Peyer's patch (tissue), 4 donors: ENCODE measurements at regions not wholly inside any gene's neighbourhood (a gene's known extent, or its start where the extent isn't known, plus 50 kb on each side); places are given as distances from the start of the nearest gene placed in this dataset.
"Not testable (repeated sequence)": the region's sequence is repeated elsewhere in the genome, so short reads cannot be mapped to it uniquely, and the experiment has no call there.

Experiments used
- DNase-seq, 3 donors: peaks; one replicate each; pipeline ENCODE4 v3.0.0-alpha.2; 2017 to 2019
- H3K27ac ChIP-seq, 4 donors: fragments of 200-600 bp; sonication (generic); one replicate each; pipeline ENCODE4 v1.5.1; 2016 to 2019
- H3K27me3 ChIP-seq, 2 donors: fragments of 200-600 bp; sonication (generic); one replicate each; pipeline ENCODE4 v1.5.1; 2019
- H3K36me3 ChIP-seq, 3 donors: fragments of 200-600 bp; sonication (generic); one replicate each; pipeline ENCODE4 v1.5.1; 2016 to 2019
- H3K4me1 ChIP-seq, 4 donors: fragments of 200-600 bp; sonication (generic); one replicate each; pipeline ENCODE4 v1.5.1; 2016 to 2019
- H3K4me3 ChIP-seq, 4 donors: fragments of 200-600 bp; sonication (generic); 1 replicate in 3 of 4; 2 replicates in 1 of 4; pipeline ENCODE4 v1.5.1; 2016 to 2019; ENCODE audit warnings: mild to moderate bottlenecking in 1 of 4
- H3K9me3 ChIP-seq, 4 donors: fragments of 200-600 bp; sonication (generic); one replicate each; pipeline ENCODE4 v1.5.1; 2016 to 2019; ENCODE audit warnings: mild to moderate bottlenecking in 1 of 4
- POLR2A ChIP-seq, 2 donors: fragments of 450-650 bp; IDR thresholded peaks; one replicate each; pipeline ENCODE4 v1.5.1; 2017; ENCODE audit warnings: antibody characterized with exemption in 2 of 2, mild to moderate bottlenecking in 2 of 2, moderate library complexity in 2 of 2
- TF ChIP-seq, protein P1 (sequence below), 6 experiments: fragments of 450-650 bp in 4 of 6; fragments of 200-600 bp in 2 of 6; sonication (generic) in 1 of 6; IDR thresholded peaks; one replicate each; pipeline ENCODE4 v1.5.1; 2017 to 2019; ENCODE audit warnings: antibody characterized with exemption in 6 of 6, mild to moderate bottlenecking in 3 of 6, moderate library complexity in 1 of 6

DNA sequence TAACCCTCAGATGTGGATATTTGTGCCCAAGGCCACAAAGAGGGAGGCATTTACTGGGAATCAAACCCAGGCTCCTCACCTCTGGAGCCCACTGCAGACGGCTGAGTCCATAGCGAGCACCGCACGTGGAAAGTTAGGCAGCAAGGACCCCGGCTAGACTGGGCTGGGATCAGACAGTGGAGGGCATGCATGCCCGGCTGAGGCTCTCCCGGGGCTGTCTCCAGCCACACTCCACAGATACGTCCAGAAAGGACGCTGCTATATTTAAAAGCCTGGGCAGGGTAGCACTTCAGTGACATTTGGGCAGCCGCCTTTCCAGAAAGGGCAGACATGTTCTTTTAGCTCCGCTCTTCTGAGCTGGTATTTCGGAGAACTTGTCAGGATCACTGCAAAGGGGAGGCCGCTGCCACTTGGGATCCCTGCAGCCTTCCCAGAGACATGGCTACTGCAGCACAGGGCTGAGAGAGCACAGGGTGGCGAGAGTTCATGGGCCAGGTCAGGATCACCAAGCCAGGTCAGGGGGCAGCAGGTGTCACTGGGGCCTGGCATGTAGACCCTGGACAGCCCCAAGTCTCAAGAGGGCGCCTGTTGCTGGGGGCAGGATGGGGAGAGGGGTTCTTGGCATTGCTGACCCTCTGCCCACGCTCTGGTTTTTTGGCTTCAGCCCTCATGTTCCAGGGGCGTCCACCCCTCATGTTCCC lies 121.7 kb downstream of the PHETA1 start:
- Histone ChIP-seq H3K36me3 (no peaks in the 10 kb centered on the region), H3K27ac (no peak overlapping the region), H3K4me3 (no peak overlapping the region), H3K4me1 (no peaks in the 10 kb centered on the region), H3K9me3 (no peaks in the 10 kb centered on the region), H3K27me3 (no peaks in the 10 kb centered on the region)
- no peak for DNase-seq
- TF ChIP-seq, protein P1, sequence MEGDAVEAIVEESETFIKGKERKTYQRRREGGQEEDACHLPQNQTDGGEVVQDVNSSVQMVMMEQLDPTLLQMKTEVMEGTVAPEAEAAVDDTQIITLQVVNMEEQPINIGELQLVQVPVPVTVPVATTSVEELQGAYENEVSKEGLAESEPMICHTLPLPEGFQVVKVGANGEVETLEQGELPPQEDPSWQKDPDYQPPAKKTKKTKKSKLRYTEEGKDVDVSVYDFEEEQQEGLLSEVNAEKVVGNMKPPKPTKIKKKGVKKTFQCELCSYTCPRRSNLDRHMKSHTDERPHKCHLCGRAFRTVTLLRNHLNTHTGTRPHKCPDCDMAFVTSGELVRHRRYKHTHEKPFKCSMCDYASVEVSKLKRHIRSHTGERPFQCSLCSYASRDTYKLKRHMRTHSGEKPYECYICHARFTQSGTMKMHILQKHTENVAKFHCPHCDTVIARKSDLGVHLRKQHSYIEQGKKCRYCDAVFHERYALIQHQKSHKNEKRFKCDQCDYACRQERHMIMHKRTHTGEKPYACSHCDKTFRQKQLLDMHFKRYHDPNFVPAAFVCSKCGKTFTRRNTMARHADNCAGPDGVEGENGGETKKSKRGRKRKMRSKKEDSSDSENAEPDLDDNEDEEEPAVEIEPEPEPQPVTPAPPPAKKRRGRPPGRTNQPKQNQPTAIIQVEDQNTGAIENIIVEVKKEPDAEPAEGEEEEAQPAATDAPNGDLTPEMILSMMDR (IDR thresholded peaks at IDR 0.05), result no peak
- TF ChIP-seq POLR2A (IDR thresholded peaks at IDR 0.05), result no peak

DNA sequence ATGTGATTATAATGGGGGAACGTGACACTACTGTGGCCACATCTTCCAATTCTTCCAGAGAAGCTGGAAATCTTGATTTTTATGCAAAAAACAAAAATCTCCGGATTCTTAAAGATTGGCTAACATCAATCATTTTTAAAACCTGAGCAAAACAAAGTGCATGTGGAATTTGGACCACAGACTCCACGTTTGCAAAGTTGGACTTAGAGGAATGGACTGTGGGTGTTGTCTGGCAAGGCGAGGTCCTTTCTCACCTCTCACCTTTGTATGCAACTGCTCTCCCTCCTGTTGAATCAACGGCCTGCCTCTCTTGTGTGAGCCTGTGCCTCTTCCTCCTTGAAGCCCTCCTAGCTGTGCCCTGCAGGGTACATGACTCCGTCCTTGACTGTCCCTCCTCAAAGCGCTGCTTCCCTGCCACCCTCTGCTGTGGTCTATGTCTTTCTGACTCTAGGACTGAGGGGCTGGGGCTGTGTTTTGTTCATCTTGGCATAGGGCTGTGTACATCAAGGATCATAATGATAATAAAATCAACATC lies 122.4 kb downstream of the PHETA1 start:
- no peak for DNase-seq
- TF ChIP-seq, protein P1 (IDR thresholded peaks at IDR 0.05), result no peak
- TF ChIP-seq POLR2A (IDR thresholded peaks at IDR 0.05), result no peak
- Histone ChIP-seq H3K27ac (no peak overlapping the region), H3K27me3 (no peaks in the 10 kb centered on the region), H3K4me1 (no peaks in the 10 kb centered on the region), H3K4me3 (no peak overlapping the region), H3K36me3 (no peaks in the 10 kb centered on the region), H3K9me3 (no peaks in the 10 kb centered on the region)

DNA sequence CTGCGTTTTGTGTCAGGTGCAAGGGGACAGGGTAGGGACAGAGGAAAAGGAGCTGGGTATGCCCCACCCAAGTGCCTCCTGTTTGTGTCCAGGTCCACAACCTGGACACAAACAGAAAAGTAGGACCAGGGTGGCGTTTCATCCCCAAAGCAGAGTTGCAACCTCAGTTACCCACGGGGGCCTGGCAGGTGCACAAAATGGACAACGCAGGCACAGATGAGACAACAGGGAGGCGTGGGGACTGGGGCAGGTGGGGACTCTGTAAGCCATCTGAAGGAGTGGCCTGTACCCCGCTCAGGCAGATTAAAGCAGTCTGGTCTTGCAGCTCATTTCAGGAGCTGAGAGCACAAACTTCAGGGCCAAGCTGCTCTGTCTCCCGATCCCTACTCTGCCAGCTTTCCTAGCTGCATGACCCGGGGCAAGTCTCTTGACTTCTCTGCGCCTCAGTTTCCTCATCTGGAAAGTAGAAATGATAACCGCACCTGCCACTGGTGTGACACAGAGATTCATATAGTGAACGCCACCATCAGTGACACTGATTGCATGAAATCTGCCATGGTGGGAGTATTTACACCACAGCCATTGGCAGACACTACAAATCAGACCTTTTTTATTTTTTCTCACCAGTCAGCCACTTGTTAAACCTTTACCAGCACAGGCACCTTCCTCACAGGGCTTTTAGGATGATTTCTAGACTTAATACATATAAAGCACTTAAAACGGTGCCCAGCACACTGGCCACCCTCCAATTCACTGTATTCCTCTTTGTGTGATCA lies 123.0 kb downstream of the PHETA1 start:
- Histone ChIP-seq H3K27me3 (no peaks in the 10 kb centered on the region), H3K27ac (no peak overlapping the region), H3K36me3 (no peaks in the 10 kb centered on the region), H3K9me3 (no peaks in the 10 kb centered on the region), H3K4me1 (no peaks in the 10 kb centered on the region), H3K4me3 (no peak overlapping the region)
- TF ChIP-seq, protein P1 (IDR thresholded peaks at IDR 0.05), result no peak
- no peak for TF ChIP-seq POLR2A (IDR thresholded peaks at IDR 0.05)
- no peak for DNase-seq

DNA sequence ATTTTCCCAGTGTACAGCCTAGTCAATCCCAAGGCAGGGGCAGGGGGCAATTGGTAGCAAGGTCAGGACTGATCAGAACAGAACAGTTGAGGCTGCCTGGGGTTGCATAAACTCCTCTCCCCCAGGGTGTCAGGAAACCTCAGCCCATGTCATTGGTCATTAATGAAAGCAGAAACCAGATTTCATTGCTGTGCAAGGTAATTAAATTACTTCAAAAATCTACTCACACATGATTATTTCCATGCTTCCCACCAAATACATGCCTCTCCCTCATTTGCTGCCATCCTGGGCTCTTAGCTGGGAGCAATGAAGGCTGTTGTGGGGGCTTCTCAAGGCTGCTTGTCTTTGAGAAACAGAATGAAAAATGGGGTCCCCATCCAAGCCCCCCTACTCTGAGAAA lies 124.2 kb downstream of the PHETA1 start:
- TF ChIP-seq, protein P1 (IDR thresholded peaks at IDR 0.05), result no peak
- TF ChIP-seq POLR2A (IDR thresholded peaks at IDR 0.05), result no peak
- DNase-seq, result no peak
- no peaks in the 10 kb centered on the region for H3K9me3 ChIP-seq
- H3K4me1 ChIP-seq, result no peaks in the 10 kb centered on the region
- H3K36me3 ChIP-seq, result no peaks in the 10 kb centered on the region
- H3K4me3 ChIP-seq, result no peak overlapping the region
- no peak overlapping the region for H3K27ac ChIP-seq
- H3K27me3 ChIP-seq, result no peaks in the 10 kb centered on the region

DNA sequence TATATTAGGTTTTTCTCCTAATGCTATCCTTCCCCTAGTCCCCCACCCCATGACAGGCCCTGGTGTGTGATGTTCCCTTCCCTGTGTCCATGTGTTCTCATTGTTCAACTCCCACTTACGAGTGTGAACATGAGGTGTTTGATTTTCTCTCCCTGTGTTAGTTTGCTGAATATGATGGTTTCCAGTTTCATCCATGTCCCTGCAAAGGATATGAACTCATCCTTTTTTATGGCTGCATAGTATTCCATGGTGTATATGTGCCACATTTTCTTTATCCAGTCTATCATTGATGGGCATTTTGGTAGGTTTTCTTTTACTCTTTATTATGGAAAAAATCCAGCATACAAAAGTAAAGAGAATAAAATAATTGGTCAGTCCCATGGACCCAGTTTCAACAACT lies 126.1 kb downstream of the PHETA1 start:
- not testable (repeated sequence) for H3K4me3 ChIP-seq, H3K9me3 ChIP-seq, H3K36me3 ChIP-seq, H3K4me1 ChIP-seq, DNase-seq, H3K27me3 ChIP-seq, H3K27ac ChIP-seq

DNA sequence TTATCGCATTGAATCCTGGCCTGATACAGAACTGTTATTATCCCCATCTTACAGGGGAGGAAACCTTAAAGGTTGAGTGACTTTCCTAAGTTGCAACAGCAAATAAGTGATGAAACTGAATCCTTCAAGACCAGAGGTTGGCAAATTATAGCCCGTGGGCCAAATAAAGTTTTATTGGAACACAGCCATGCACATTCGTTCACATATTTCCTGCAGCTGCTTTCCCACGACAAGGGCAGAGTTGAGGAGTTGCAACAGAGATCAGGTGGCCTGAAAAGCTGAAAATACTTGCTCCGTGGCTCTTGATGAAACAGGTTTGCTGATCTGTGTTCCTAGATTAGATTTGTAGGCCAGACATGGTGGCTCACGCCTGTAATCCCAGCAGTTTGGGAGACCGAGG lies 126.7 kb downstream of the PHETA1 start:
- H3K36me3 ChIP-seq, result no peaks in the 10 kb centered on the region
- no peak overlapping the region for H3K4me3 ChIP-seq
- no peaks in the 10 kb centered on the region for H3K27me3 ChIP-seq
- no peak for TF ChIP-seq POLR2A (IDR thresholded peaks at IDR 0.05)
- no peak overlapping the region for H3K27ac ChIP-seq
- DNase-seq, result no peak
- H3K4me1 ChIP-seq, result no peaks in the 10 kb centered on the region
- no peaks in the 10 kb centered on the region for H3K9me3 ChIP-seq
